Upper lobe of right lung (tissue), 1 donor: ENCODE measurements at regions not wholly inside any gene's neighbourhood (a gene's known extent, or its start where the extent isn't known, plus 50 kb on each side); places are given as distances from the start of the nearest gene placed in this dataset.

ENCODE experiments used
- ATAC-seq: fragments of 200-7000 bp; cut with Tn5 transposase; one replicate; pipeline ENCODE4 v1.9.1; 2020; ENCODE audit warnings: mild to moderate bottlenecking, moderate library complexity
- DNase-seq: peaks from one replicate; pipeline ENCODE4 v3.0.0-alpha.2; 2020
- H3K27ac ChIP-seq: fragments of 200-600 bp; one replicate; pipeline ENCODE4 v1.8.0; 2022
- H3K27me3 ChIP-seq: fragments of 200-600 bp; one replicate; pipeline ENCODE4 v1.8.0; 2022; ENCODE audit warnings: mild to moderate bottlenecking
- H3K36me3 ChIP-seq: fragments of 200-600 bp; one replicate; pipeline ENCODE4 v1.8.0; 2022
- H3K4me1 ChIP-seq: fragments of 200-600 bp; one replicate; pipeline ENCODE4 v1.8.0; 2022
- H3K4me3 ChIP-seq: fragments of 200-600 bp; one replicate; pipeline ENCODE4 v1.8.0; 2022; ENCODE audit warnings: mild to moderate bottlenecking
- H3K9me3 ChIP-seq: fragments of 200-600 bp; one replicate; pipeline ENCODE4 v1.8.0; 2022
- CTCF ChIP-seq: fragments of 200-600 bp; IDR thresholded peaks from one replicate; pipeline ENCODE4 v1.8.0; 2022; ENCODE audit warnings: antibody characterized with exemption
- intact Hi-C: fragments of 100-400 bp; cut with DNase I; formaldehyde crosslinking; loops from one replicate; pipeline ENCODE4 v1.11.0; 2022
- donor health status: DM: no; HTN: yes; CAD: no; lungs with severe emphysema.

GRCh38 chr3:137097386-137097785 is 139.6 kb downstream of the IL20RB start:
- Histone ChIP-seq H3K4me1 (no peaks in the 10 kb centered on the region), H3K4me3 (no peak overlapping the region), H3K36me3 (no peaks in the 10 kb centered on the region), H3K9me3 (no peaks in the 10 kb centered on the region), H3K27ac (no peak overlapping the region), H3K27me3 (no peaks in the 10 kb centered on the region)
- ATAC-seq (no peak), DNase-seq (no peak)
- TF ChIP-seq CTCF = no peak
- intact Hi-C loops = no loop called here

GRCh38 chr3:137097852-137098251 is 140.1 kb downstream of the IL20RB start:
- Histone ChIP-seq H3K27ac (no peak overlapping the region), H3K27me3 (no peaks in the 10 kb centered on the region), H3K9me3 (no peaks in the 10 kb centered on the region), H3K4me1 (no peaks in the 10 kb centered on the region), H3K36me3 (no peaks in the 10 kb centered on the region), H3K4me3 (no peak overlapping the region)
- DNase-seq (no peak), ATAC-seq (no peak)
- TF ChIP-seq CTCF = no peak
- intact Hi-C loops = no loop called here

- DNase-seq (no peak), ATAC-seq (no peak)
- Histone ChIP-seq H3K4me1 (no peaks in the 10 kb centered on the region), H3K4me3 (no peak overlapping the region), H3K27ac (no peak overlapping the region), H3K9me3 (no peaks in the 10 kb centered on the region), H3K27me3 (no peaks in the 10 kb centered on the region), H3K36me3 (no peaks in the 10 kb centered on the region)
- intact Hi-C loops = no loop called here
- TF ChIP-seq CTCF = no peak
Observed at GRCh38 chr3:137099364-137100219, 141.8 kb downstream of the IL20RB start.

GRCh38 chr3:137100326-137100725 is 142.5 kb downstream of the IL20RB start:
- no peak overlapping the region for H3K27ac ChIP-seq
- H3K4me3 ChIP-seq = no peak overlapping the region
- DNase-seq = no peak
- H3K27me3 ChIP-seq = no peaks in the 10 kb centered on the region
- no peaks in the 10 kb centered on the region for H3K4me1 ChIP-seq
- no peak for ATAC-seq
- H3K9me3 ChIP-seq = no peaks in the 10 kb centered on the region
- no peak for TF ChIP-seq CTCF
- intact Hi-C loops = no loop called here
- no peaks in the 10 kb centered on the region for H3K36me3 ChIP-seq

GRCh38 chr3:137103739-137104138 is 146.0 kb downstream of the IL20RB start:
- Histone ChIP-seq H3K4me3 (no peak overlapping the region), H3K36me3 (no peaks in the 10 kb centered on the region), H3K4me1 (no peaks in the 10 kb centered on the region), H3K9me3 (no peaks in the 10 kb centered on the region), H3K27me3 (peaks cover under 1% of the 10 kb centered on the region), H3K27ac (no peak overlapping the region)
- intact Hi-C loops = no loop called here
- DNase-seq = no peak
- no peak for TF ChIP-seq CTCF
- no peak for ATAC-seq
